HG02588 (cell line): ENCODE measurements at regions not wholly inside any gene's neighbourhood (a gene's known extent, or its start where the extent isn't known, plus 50 kb on each side); places are given as distances from the start of the nearest gene placed in this dataset.

Experiments
- ATAC-seq: cut with Tn5 transposase; IDR thresholded peaks from one replicate; pipeline ENCODE4 v1.9.1; 2021; ENCODE audit warnings: mild to moderate bottlenecking, moderate library complexity; ENCODE audit not compliant: unreplicated experiment

- no peak for ATAC-seq
These were observed 142.8 kb downstream of the LSM5 start for GRCh38 chr7:32347244-32347828.

GRCh38 chr7:32346253-32346652 is 143.9 kb downstream of the LSM5 start:
- ATAC-seq, result no peak

GRCh38 chr7:32336726-32337125 is 153.5 kb downstream of the LSM5 start:
- ATAC-seq, result no peak

- no peak for ATAC-seq
These were observed 155.1 kb downstream of the LSM5 start for GRCh38 chr7:32335107-32335506.

- ATAC-seq, result no peak
These were observed 159.6 kb downstream of the LSM5 start for GRCh38 chr7:32330602-32331001.

- ATAC-seq, result no peak
These were observed 164.1 kb downstream of the LSM5 start for GRCh38 chr7:32326078-32326477.

GRCh38 chr7:32323712-32324111 is 166.5 kb downstream of the LSM5 start:
- ATAC-seq, result no peak

- no peak for ATAC-seq
These were observed 171.2 kb downstream of the LSM5 start for GRCh38 chr7:32319012-32319382.

GRCh38 chr7:32318300-32319011 is 171.7 kb downstream of the LSM5 start:
- no peak for ATAC-seq

GRCh38 chr7:32316839-32317238 is 173.3 kb downstream of the LSM5 start:
- no peak for ATAC-seq

- ATAC-seq, result no peak
These were observed 175.4 kb downstream of the LSM5 start for GRCh38 chr7:32314761-32315160.

GRCh38 chr7:32301427-32301826 is 188.8 kb downstream of the LSM5 start:
- no peak for ATAC-seq

GRCh38 chr7:32299133-32299702 is 191.0 kb downstream of the LSM5 start:
- ATAC-seq, result no peak

GRCh38 chr7:32298408-32299132 is 191.6 kb downstream of the LSM5 start:
- ATAC-seq, result no peak

- no peak for ATAC-seq
These were observed 196.3 kb downstream of the LSM5 start for GRCh38 chr7:32293833-32294232.

- no peak for ATAC-seq
These were observed 200.3 kb downstream of the LSM5 start for GRCh38 chr7:32289651-32290414.

GRCh38 chr7:32285698-32286097 is 204.5 kb downstream of the LSM5 start:
- ATAC-seq, result no peak

- ATAC-seq, result no peak
These were observed 206.6 kb downstream of the LSM5 start for GRCh38 chr7:32283546-32283945.

- ATAC-seq, result no peak
These were observed 209.3 kb upstream of the PDE1C start for GRCh38 chr7:32279500-32279899.

- ATAC-seq, result peak; percentile 72
These were observed 205.2 kb upstream of the PDE1C start for GRCh38 chr7:32275216-32276009.
